ENCODE measurements at regions not wholly inside any gene's neighbourhood (a gene's known extent, or its start where the extent isn't known, plus 50 kb on each side); places are given as distances from the start of the nearest gene placed in this dataset.
"Not testable (repeated sequence)": the region's sequence is repeated elsewhere in the genome, so short reads cannot be mapped to it uniquely, and the experiment has no call there.

DNA sequence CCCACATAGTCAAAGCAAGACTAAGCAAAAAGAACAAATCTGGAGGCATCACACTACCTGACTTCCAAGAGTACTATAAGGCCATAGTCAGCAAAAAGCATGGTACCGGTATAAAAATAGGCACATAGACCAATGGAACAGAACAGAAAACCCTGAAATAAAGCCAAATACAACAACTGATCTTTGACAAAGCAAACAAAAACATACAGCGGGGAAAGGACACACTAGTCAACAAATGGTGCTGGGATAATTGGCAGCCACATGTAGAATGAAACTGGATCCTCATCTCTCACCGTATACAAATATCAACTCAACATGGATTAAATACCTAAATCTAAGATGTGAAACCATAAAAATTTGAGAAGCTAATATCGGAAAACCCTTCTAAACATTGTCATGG lies 819.3 kb upstream of the FRG1 start:
- Mint-ChIP-seq H3K27ac (no peak overlapping the region), H3K36me3 (no peaks in the 10 kb centered on the region), H3K4me3 (no peak overlapping the region), H3K4me1 (no peaks in the 10 kb centered on the region), H3K27me3 (no peaks in the 10 kb centered on the region), H3K9me3 (peaks cover 7 to 8% of the 10 kb centered on the region in 2 donors)
- ATAC-seq (replicated peaks) (no peak), DNase-seq (no peak)

DNA sequence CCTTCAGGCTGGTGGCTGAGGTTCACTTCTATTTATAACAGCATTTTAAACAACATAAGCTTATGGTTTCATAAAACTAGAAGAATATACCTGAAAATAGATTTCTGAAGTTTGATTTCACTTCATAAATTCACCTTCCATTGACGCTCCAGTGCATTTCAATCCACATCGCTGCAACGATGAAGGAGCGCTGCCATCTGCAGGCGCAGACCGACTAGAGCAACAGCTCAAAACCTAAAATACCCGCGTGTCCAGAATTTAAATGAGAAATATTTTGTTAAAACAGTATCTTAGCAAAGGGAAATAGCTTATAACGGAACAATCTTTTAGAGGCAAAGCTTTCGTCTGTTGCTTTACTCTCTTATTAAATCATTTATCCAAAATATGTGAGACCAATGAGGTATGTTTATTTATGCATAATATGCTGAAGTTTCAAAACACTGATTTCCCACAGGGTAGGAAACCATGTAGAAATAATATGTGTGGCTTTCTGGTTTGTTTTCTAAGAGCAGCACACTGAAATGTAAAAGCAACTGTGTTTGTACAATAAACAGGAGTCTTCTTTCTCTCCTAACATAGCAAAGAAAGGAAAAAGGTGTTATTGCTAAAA lies 816.4 kb upstream of the FRG1 start:
- Mint-ChIP-seq H3K27ac (no peak overlapping the region), H3K4me1 (no peaks in the 10 kb centered on the region), H3K4me3 (no peak overlapping the region), H3K9me3 (peaks cover 7 to 10% of the 10 kb centered on the region in 2 donors), H3K36me3 (no peaks in the 10 kb centered on the region), H3K27me3 (no peaks in the 10 kb centered on the region)
- ATAC-seq (replicated peaks) (no peak), DNase-seq (no peak)

DNA sequence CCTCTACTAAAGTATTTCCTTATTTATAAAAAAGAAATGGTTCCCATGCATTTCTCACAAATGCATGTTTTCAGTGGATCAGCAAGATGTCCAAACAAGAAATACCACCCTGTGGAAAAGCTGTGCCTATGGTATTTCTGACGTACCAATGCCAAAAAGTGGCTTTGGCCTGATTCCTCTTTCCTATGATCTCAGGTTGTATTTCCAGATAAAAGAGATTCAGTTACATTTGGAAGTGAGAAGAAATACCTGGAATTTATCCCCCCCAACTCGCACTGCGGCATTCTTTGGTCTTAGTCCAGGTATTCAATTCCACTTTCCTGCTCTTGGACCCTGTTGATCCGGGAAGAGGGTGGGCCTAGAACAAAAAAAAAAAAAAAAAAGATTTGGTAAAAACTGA lies 815.9 kb upstream of the FRG1 start:
- Mint-ChIP-seq H3K4me1 (no peaks in the 10 kb centered on the region), H3K9me3 (peaks cover 2 to 10% of the 10 kb centered on the region in 2 donors), H3K36me3 (no peaks in the 10 kb centered on the region), H3K27ac (no peak overlapping the region), H3K4me3 (no peak overlapping the region), H3K27me3 (no peaks in the 10 kb centered on the region)
- no peak for ATAC-seq (replicated peaks)
- no peak for DNase-seq

DNA sequence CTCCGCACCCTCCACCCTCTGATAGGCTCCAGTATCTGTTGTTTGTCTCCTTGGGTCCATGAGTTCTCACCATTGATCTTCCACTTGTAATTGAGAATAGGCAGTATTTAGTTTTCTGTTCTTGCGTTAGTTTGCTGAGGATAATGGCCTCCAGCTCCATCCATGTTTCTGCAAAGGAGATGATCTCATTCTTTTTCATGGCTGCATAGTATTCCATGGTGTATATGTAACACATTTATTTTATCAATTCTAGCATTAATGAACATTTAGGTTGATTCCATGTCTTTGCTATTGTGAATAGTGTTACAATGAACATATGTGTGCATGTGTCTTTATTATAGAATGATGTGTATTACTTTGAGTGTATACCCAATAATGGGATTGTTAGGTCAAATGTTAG lies 814.6 kb upstream of the FRG1 start:
- H3K36me3 Mint-ChIP-seq: no peaks in the 10 kb centered on the region
- H3K27me3 Mint-ChIP-seq: no peaks in the 10 kb centered on the region
- ATAC-seq (replicated peaks) (no peak), DNase-seq (no peak)
- no peaks in the 10 kb centered on the region for H3K4me1 Mint-ChIP-seq
- peaks cover 0 to 10% of the 10 kb centered on the region in 2 donors for H3K9me3 Mint-ChIP-seq
- H3K4me3 Mint-ChIP-seq: no peak overlapping the region
- no peak overlapping the region for H3K27ac Mint-ChIP-seq

DNA sequence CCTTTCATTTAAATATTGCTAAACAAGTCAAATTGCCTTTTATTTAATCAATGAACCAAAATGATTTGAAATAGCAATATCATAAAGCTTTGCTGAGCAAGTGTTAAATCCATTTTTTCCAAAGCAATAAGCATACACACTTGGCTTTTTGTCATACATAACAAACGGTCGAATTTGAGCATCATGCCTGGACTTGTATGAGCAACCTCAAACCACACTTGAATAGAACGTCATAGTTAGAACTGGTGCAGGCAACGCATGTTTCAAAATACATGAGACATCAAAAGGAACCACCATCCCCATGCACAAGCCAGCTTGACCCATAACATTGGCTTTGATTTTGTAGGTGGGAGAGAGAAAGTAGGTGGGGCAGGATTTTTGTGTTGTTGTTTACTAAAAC lies 812.3 kb upstream of the FRG1 start:
- H3K4me3 Mint-ChIP-seq: no peak overlapping the region
- H3K9me3 Mint-ChIP-seq: peaks cover 0 to 7% of the 10 kb centered on the region in 2 donors
- H3K36me3 Mint-ChIP-seq: no peaks in the 10 kb centered on the region
- DNase-seq (no peak), ATAC-seq (replicated peaks) (no peak)
- no peaks in the 10 kb centered on the region for H3K27me3 Mint-ChIP-seq
- H3K27ac Mint-ChIP-seq: no peak overlapping the region
- H3K4me1 Mint-ChIP-seq: no peaks in the 10 kb centered on the region

DNA sequence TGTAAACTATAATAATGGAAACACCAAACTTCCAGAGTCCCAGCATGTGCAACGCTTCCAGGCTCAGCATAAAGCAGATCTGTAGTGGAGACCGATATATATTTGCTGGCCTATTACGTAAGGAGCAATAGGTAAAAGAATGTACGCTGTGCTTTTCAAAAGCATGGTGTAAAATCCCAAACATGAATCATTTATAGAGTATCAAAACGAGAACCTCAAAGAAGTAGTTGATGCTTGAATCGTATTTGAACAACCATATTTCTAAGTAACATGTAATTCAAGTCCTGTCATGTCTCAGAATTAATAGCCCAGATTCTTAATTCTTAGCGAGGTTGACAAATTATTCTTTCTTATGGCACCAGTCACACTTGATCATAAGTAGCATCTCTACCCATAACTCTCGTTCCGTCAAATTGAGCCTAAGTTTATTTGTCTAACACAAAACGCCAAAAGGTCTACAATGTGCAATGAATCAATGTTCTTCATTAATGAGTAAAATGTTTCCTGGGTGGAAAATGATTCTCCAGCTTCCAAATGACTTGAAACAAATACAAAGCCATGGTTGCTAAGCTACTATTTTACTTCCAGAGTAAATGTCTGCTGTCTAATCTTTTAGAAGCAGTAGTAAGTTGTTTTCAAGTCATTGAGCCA lies 811.5 kb upstream of the FRG1 start:
- H3K4me1 Mint-ChIP-seq: no peaks in the 10 kb centered on the region
- H3K27me3 Mint-ChIP-seq: no peaks in the 10 kb centered on the region
- DNase-seq (no peak), ATAC-seq (replicated peaks) (no peak)
- H3K4me3 Mint-ChIP-seq: no peak overlapping the region
- H3K27ac Mint-ChIP-seq: no peak overlapping the region
- no peaks in the 10 kb centered on the region for H3K36me3 Mint-ChIP-seq
- H3K9me3 Mint-ChIP-seq: peaks cover 0 to 7% of the 10 kb centered on the region in 2 donors

DNA sequence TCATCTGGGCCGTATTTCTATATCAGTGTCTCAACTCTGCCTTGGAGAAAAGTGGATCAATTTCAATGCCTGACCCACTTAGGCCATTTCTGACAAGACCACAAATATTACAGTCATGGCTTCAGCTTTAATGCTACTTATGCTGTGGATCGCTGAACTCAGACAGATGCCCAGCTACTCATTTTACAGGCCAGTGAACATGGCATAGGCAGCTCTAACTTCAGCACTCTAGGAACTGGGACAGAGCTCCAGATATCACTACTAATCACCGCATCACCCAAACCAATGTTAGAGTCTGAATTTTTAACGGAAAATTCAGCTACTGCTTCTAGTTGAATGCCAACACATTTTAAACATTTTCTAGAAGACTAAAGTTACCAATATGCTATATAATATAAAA lies 809.6 kb upstream of the FRG1 start:
- H3K27me3 Mint-ChIP-seq: no peaks in the 10 kb centered on the region
- H3K36me3 Mint-ChIP-seq: no peaks in the 10 kb centered on the region
- H3K9me3 Mint-ChIP-seq: peaks cover 0 to 5% of the 10 kb centered on the region in 2 donors
- no peak overlapping the region for H3K4me3 Mint-ChIP-seq
- ATAC-seq (replicated peaks) (no peak), DNase-seq (no peak)
- no peak overlapping the region for H3K27ac Mint-ChIP-seq
- H3K4me1 Mint-ChIP-seq: no peaks in the 10 kb centered on the region

DNA sequence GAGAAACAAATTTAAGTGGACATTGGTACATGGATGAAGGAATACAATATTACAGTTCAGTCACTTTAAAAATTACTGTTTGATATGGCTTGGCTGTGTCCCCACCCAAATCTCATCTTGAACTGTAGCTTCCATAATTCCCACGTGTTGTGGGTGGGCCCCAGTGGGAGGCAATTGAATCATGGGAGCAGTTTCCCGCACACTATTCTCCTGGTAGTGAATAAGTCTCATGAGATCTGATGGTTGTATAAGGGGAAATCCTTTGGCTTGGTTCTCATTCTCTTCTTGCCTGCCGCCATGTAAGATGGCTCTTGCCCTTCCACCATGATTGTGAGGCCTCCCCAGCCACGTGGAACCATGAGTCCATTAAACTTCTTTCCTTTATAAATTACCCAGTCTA lies 804.2 kb upstream of the FRG1 start:
- ATAC-seq (replicated peaks): no peak

DNA sequence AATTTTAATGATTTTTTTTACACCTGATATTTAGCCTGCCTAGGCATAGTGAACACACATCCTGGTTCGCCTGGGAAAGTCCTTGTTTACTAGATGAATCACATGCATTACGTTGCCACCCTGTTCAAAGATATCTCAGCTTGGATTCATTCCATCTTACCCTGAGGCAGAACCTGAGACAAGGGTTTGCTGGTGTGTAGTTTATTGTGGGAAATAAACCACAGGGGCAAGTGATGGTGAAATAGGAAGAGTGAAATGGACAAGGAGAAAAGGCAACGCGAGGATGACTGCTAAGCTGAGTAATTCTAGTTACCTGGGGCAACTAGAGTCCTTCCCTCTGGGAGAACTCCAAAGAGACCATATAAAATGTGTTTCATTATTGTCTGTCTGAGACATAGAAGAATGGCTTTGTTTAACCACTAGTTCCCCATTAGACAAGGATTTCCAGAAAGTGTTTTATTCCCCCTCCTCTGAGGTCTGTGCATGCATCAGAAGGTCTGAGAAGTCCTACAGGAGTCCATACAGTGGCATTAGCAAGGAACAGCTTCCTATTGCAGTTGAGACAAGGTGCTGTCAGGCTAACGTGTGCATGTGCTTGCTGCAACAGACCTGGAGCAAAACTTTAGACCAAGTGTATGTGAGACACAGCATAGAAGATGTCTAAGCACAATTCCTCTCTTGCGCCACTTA lies 797.3 kb upstream of the FRG1 start:
- Mint-ChIP-seq H3K9me3 (peaks cover 0 to 6% of the 10 kb centered on the region in 2 donors), H3K4me1 (no peaks in the 10 kb centered on the region), H3K4me3 (no peak overlapping the region), H3K27ac (no peak overlapping the region), H3K27me3 (no peaks in the 10 kb centered on the region), H3K36me3 (no peaks in the 10 kb centered on the region)
- no peak for DNase-seq
- no peak for ATAC-seq (replicated peaks)

More for the DNA sequence above, 804.2 kb upstream of the FRG1 start:
- no peak for DNase-seq
- no peak overlapping the region for H3K27ac Mint-ChIP-seq
- H3K4me1 Mint-ChIP-seq: no peaks in the 10 kb centered on the region
- H3K4me3 Mint-ChIP-seq: no peak overlapping the region
- no peaks in the 10 kb centered on the region for H3K9me3 Mint-ChIP-seq
- no peaks in the 10 kb centered on the region for H3K27me3 Mint-ChIP-seq
- H3K36me3 Mint-ChIP-seq: no peaks in the 10 kb centered on the region

DNA sequence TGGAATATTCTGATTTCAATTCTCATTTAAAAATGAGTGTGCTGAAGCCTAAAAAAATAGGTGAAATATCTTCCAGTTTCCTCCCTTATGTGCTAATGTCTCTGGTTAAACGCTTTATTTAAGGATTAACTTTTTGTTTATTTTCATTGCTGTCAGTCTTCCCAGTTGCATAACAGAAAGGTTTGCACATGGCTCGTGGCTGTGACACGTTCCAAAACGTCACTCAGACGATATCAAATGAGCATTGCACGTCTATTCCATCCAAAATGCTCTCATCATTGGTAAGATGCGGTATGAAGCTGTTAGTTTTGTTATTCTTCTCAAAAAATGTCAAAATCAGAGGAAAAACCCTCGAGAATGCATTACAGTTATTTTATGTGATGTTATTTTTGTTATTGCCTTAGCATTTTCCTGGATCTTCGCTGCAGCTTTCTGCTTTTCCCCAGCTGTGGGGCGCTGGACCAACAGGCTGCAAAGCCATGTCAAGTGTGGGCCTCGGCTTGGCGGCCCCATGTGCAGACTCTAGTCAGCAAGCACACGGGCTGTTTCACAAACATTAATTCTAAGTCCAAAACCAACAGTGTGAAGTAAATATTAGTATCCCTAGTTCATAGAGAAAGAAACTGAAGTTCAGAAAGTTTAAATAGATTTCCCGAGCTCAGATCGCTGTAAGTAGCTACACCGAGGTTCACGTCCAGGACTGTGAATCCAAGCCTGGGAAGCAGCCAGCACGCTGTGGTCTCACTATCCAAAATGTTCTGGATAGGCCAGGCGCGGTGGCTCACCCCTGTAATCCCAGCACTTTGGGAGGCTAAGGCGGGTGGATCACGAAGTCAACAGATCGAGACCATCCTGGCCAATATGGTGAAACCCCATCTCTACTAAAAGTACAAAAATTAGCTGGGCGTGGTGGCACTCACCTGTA lies 793.4 kb upstream of the FRG1 start:
- H3K27ac Mint-ChIP-seq: no peak overlapping the region
- H3K4me3 Mint-ChIP-seq: no peak overlapping the region

DNA sequence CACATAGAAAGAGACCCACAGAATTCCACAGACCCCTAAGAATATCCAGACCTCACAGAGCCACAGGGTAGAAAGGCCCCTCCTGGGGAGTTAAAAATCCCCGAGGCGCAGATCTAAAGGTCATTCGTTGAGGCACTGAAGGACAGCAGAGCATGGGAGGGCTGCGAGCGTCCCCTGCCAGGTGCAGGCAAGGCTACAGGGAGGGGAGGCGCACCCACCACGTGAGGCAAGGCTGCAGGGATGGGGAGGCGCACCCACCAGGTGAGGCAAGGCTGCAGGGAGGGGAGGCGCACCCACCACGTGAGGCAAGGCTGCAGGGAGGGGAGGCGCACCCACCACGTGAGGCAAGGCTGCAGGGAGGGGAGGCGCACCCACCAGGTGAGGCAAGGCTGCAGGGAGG lies 785.6 kb upstream of the FRG1 start:
- H3K4me3 Mint-ChIP-seq; H3K27ac Mint-ChIP-seq; H3K36me3 Mint-ChIP-seq; H3K27me3 Mint-ChIP-seq; H3K4me1 Mint-ChIP-seq; DNase-seq; ATAC-seq (replicated peaks): not testable (repeated sequence)
- peaks cover 6 to 18% of the 10 kb centered on the region in 2 donors for H3K9me3 Mint-ChIP-seq

More for the DNA sequence above, 793.4 kb upstream of the FRG1 start:
- Mint-ChIP-seq H3K36me3 (peaks cover 0 to 1% of the 10 kb centered on the region in 2 donors), H3K4me1 (no peaks in the 10 kb centered on the region), H3K27me3 (no peaks in the 10 kb centered on the region), H3K9me3 (peaks cover 9 to 18% of the 10 kb centered on the region in 2 donors)
- ATAC-seq (replicated peaks) (no peak), DNase-seq (no peak)

DNA sequence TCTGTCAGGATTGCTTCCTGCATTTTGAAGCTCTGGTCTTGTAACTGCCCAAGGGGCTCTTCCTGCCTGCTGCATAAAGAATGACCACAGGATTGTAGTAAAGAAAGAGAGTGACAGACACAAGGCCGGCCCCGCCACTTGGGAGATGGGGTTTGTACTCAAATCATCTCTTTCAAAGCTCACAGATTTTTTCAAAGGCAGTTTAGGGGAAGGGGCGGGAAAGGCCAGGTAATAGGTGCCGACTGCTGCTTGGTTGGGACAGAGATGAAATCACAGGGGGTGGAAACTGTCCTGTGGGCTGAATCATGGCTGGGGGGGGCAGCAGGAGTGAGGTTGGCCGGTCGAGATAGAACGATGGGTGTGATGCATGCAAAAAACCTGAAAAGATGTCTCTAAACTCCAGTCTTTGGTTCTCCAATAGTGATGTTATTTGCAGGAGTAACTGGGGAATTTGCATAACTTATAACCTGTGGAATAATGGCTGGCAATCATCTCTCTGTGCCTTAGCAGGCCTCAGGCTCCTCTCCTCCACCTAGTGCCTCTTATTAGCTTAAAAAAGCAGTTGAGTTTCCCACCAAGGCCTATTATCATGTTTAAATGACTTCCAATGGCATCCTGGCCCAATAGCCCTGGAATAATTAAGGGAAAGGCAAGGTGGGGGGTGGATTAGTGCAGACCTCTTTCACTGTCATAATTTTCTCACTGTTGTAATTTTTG lies 778.4 kb upstream of the FRG1 start:
- H3K4me3 Mint-ChIP-seq: no peak overlapping the region
- H3K36me3 Mint-ChIP-seq: no peaks in the 10 kb centered on the region
- H3K9me3 Mint-ChIP-seq: peaks cover 0 to 4% of the 10 kb centered on the region in 2 donors
- DNase-seq (no peak), ATAC-seq (replicated peaks) (no peak)
- H3K27ac Mint-ChIP-seq: no peak overlapping the region
- H3K4me1 Mint-ChIP-seq: no peaks in the 10 kb centered on the region
- no peaks in the 10 kb centered on the region for H3K27me3 Mint-ChIP-seq

DNA sequence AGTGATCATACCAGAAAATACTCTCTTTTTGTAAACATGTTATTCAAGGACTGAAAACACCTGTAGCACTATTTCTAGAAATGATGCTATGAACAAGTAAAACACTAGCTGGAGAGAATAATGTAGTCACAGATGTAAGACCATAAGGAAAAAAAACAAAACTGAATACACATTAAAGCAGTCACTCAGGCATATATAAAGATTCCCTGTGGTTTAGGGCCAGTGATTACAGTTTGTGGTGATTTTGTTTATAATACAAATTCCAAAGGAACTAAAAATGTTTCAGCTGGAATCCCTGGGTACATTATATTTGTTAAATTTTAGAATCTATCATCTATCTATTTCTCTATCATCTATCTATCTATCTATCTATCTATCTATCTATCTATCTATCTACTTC lies 777.8 kb upstream of the FRG1 start:
- no peaks in the 10 kb centered on the region for H3K4me1 Mint-ChIP-seq
- no peaks in the 10 kb centered on the region for H3K27me3 Mint-ChIP-seq
- H3K27ac Mint-ChIP-seq: no peak overlapping the region
- no peaks in the 10 kb centered on the region for H3K36me3 Mint-ChIP-seq
- ATAC-seq (replicated peaks) (no peak), DNase-seq (no peak)
- H3K9me3 Mint-ChIP-seq: peaks cover 0 to 4% of the 10 kb centered on the region in 2 donors
- no peak overlapping the region for H3K4me3 Mint-ChIP-seq

DNA sequence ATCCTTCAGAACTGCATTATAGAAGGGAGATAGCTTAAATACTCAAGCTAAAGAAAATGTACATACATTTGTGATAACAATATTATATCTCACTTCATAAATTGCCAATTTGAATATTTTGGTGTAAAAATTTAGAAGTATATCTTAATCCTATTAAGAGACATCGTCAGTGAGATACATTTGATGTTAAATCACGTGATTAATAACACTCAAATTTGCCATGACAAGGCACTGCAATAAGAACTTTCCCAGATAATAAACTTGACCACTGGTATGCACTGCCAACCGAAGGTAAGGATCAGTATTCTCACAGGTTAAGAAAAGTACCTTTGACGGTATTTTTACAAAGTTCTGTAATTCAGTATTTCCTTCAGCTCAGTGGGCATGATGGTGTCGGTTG lies 764.7 kb upstream of the FRG1 start:
- H3K36me3 Mint-ChIP-seq: no peaks in the 10 kb centered on the region
- H3K27ac Mint-ChIP-seq: no peak overlapping the region
- no peak overlapping the region for H3K4me3 Mint-ChIP-seq
- ATAC-seq (replicated peaks) (no peak), DNase-seq (no peak)
- no peaks in the 10 kb centered on the region for H3K4me1 Mint-ChIP-seq
- peaks cover 0 to 4% of the 10 kb centered on the region in 2 donors for H3K9me3 Mint-ChIP-seq
- H3K27me3 Mint-ChIP-seq: no peaks in the 10 kb centered on the region

Measured in stimulated activated naive B cell treated with anti-CD40 and anti-IgM and Interleukin-4, amounts not matched to agents 10 μg/mL and 1 μg/mL and 100 μg/mL, for 72 hours (primary cell).